HEK293 (cell line): ENCODE measurements at regions not wholly inside any gene's neighbourhood (a gene's known extent, or its start where the extent isn't known, plus 50 kb on each side); places are given as distances from the start of the nearest gene placed in this dataset.

ENCODE experiments used
- CTCF ChIA-PET: fragments of 350-600 bp; formaldehyde crosslinking; extraction: SDS; loops from one replicate; lab custom pipeline; 2021; ENCODE audit warnings: antibody characterized with exemption; lab: Yijun Ruan, JAX
- POLR2A ChIA-PET: fragments of 300-600 bp; formaldehyde crosslinking; extraction: SDS; loops from one replicate; lab custom pipeline; 2020; ENCODE audit warnings: antibody characterized with exemption, inconsistent platforms; lab: Yijun Ruan, JAX
- H3K27ac ChIP-seq: fragments of 200-500 bp; sonication (Bioruptor generic); 2 replicates; pipeline ENCODE4 v1.5.1; 2014; ENCODE audit warnings: low read depth, low read length, control low read depth, inconsistent platforms; ENCODE audit errors: extremely low read depth
- H3K36me3 ChIP-seq, 2 experiments: fragments of 200-500 bp in 1 of 2; sonication (Bioruptor generic) in 1 of 2; 1 replicate in 1 of 2; 2 replicates in 1 of 2; pipeline ENCODE4 v1.5.1; 2014 to 2017; ENCODE audit warnings: inconsistent platforms in 2 of 2, low read length in 2 of 2; ENCODE audit not compliant: control insufficient read depth in 2 of 2, insufficient read depth in 1 of 2
- H3K4me1 ChIP-seq: fragments of 200-500 bp; sonication (Bioruptor generic); 2 replicates; pipeline ENCODE4 v1.5.1; 2014; ENCODE audit warnings: mild to moderate bottlenecking, low read length, inconsistent platforms; ENCODE audit not compliant: control insufficient read depth, insufficient read depth
- H3K4me3 ChIP-seq: 2 replicates; pipeline ENCODE4 v1.5.1; 2011; ENCODE audit warnings: low read depth, mild to moderate bottlenecking, control low read depth, low read length, moderate library complexity
- H3K9me3 ChIP-seq: fragments of 200-500 bp; sonication (Bioruptor generic); 2 replicates; pipeline ENCODE4 v1.5.1; 2014; ENCODE audit warnings: low read depth, low read length, inconsistent platforms; ENCODE audit not compliant: control insufficient read depth, insufficient read depth
- EGR2 ChIP-seq: fragments of 450-650 bp; formaldehyde crosslinking; IDR thresholded peaks from 2 replicates; pipeline ENCODE4 v1.5.1; 2016; ENCODE audit warnings: low read depth, missing biosample characterization, missing genetic modification characterization
- GLIS1 ChIP-seq: fragments of 450-650 bp; formaldehyde crosslinking; IDR thresholded peaks from 2 replicates; pipeline ENCODE4 v1.5.1; 2016; ENCODE audit warnings: missing biosample characterization, missing genetic modification characterization
- KLF16 ChIP-seq: fragments of 450-650 bp; formaldehyde crosslinking; IDR thresholded peaks from 2 replicates; pipeline ENCODE4 v1.5.1; 2017; ENCODE audit warnings: missing biosample characterization, missing genetic modification characterization
- MYNN ChIP-seq: fragments of 450-650 bp; formaldehyde crosslinking; IDR thresholded peaks from 2 replicates; pipeline ENCODE4 v1.5.1; 2016; ENCODE audit warnings: missing biosample characterization, missing genetic modification characterization, borderline replicate concordance
- SETDB1 ChIP-seq: IDR thresholded peaks from one replicate; pipeline ENCODE4 v1.6.1; 2017; ENCODE audit warnings: mild to moderate bottlenecking, low read length, moderate library complexity, mixed read lengths; ENCODE audit not compliant: insufficient read length
- ZBTB21 ChIP-seq: fragments of 450-650 bp; formaldehyde crosslinking; IDR thresholded peaks from 2 replicates; pipeline ENCODE4 v1.5.1; 2017; ENCODE audit warnings: missing biosample characterization, missing genetic modification characterization
- ZFHX2 ChIP-seq: fragments of 450-650 bp; formaldehyde crosslinking; conservative IDR thresholded peaks from 2 replicates; pipeline ENCODE4 v1.5.1; 2016; ENCODE audit warnings: missing biosample characterization, missing genetic modification characterization
- ZFP69B ChIP-seq: fragments of 450-650 bp; formaldehyde crosslinking; IDR thresholded peaks from 2 replicates; pipeline ENCODE4 v1.5.1; 2016; ENCODE audit warnings: missing biosample characterization, missing genetic modification characterization
- ZNF174 ChIP-seq: fragments of 450-650 bp; formaldehyde crosslinking; IDR thresholded peaks from 2 replicates; pipeline ENCODE4 v1.5.0; 2017; ENCODE audit warnings: missing biosample characterization, mild to moderate bottlenecking, missing genetic modification characterization
- ZNF292 ChIP-seq: fragments of 450-650 bp; formaldehyde crosslinking; IDR thresholded peaks from 2 replicates; pipeline ENCODE4 v1.5.1; 2016; ENCODE audit warnings: low read depth, missing biosample characterization, missing genetic modification characterization, borderline replicate concordance
- ZNF433 ChIP-seq: fragments of 450-650 bp; formaldehyde crosslinking; IDR thresholded peaks from 2 replicates; pipeline ENCODE4 v1.5.1; 2016; ENCODE audit warnings: missing biosample characterization, missing genetic modification characterization, low read depth
- ZNF501 ChIP-seq: fragments of 450-650 bp; formaldehyde crosslinking; IDR thresholded peaks from 2 replicates; pipeline ENCODE4 v1.5.1; 2016; ENCODE audit warnings: missing biosample characterization, missing genetic modification characterization
- ZNF530 ChIP-seq: fragments of 450-650 bp; formaldehyde crosslinking; IDR thresholded peaks from 2 replicates; pipeline ENCODE4 v1.5.1; 2016; ENCODE audit warnings: low read depth, missing biosample characterization, missing genetic modification characterization
- ZNF558 ChIP-seq: fragments of 450-650 bp; formaldehyde crosslinking; IDR thresholded peaks from 2 replicates; pipeline ENCODE4 v1.5.1; 2016; ENCODE audit warnings: missing biosample characterization, missing genetic modification characterization
- ZNF596 ChIP-seq: fragments of 450-650 bp; IDR thresholded peaks from 2 replicates; pipeline ENCODE4 v1.5.0; 2018; ENCODE audit warnings: missing biosample characterization, mild to moderate bottlenecking, missing genetic modification characterization, moderate library complexity
- ZNF654 ChIP-seq: fragments of 450-650 bp; formaldehyde crosslinking; IDR thresholded peaks from 2 replicates; pipeline ENCODE4 v1.5.1; 2016; ENCODE audit warnings: low read depth, missing biosample characterization, missing genetic modification characterization
- ZNF707 ChIP-seq: fragments of 450-650 bp; formaldehyde crosslinking; IDR thresholded peaks from 2 replicates; pipeline ENCODE4 v1.5.1; 2016; ENCODE audit warnings: missing biosample characterization, missing genetic modification characterization
- ZNF792 ChIP-seq: fragments of 450-650 bp; formaldehyde crosslinking; IDR thresholded peaks from 2 replicates; pipeline ENCODE4 v1.5.1; 2016; ENCODE audit warnings: missing biosample characterization, missing genetic modification characterization
- ZNF843 ChIP-seq: fragments of 450-650 bp; formaldehyde crosslinking; IDR thresholded peaks from 2 replicates; pipeline ENCODE4 v1.5.1; 2016; ENCODE audit warnings: missing biosample characterization, missing genetic modification characterization
- TF ChIP-seq, protein P1 (sequence below): fragments of 450-650 bp; formaldehyde crosslinking; IDR thresholded peaks from 2 replicates; pipeline ENCODE4 v1.5.1; 2016; ENCODE audit warnings: missing biosample characterization, missing genetic modification characterization
- TF ChIP-seq, protein P2 (sequence below): fragments of 450-650 bp; formaldehyde crosslinking; IDR thresholded peaks from 2 replicates; pipeline ENCODE4 v1.5.1; 2016; ENCODE audit warnings: missing biosample characterization, missing genetic modification characterization
- TF ChIP-seq, protein P3 (sequence below): fragments of 450-650 bp; formaldehyde crosslinking; IDR thresholded peaks from 2 replicates; pipeline ENCODE4 v1.5.1; 2016; ENCODE audit warnings: missing biosample characterization, missing genetic modification characterization
- TF ChIP-seq, protein P4 (sequence below): fragments of 450-650 bp; formaldehyde crosslinking; IDR thresholded peaks from 2 replicates; pipeline ENCODE4 v1.5.1; 2016; ENCODE audit warnings: missing biosample characterization, missing genetic modification characterization
- TF ChIP-seq, protein P5 (sequence below): fragments of 450-650 bp; formaldehyde crosslinking; IDR thresholded peaks from 2 replicates; pipeline ENCODE4 v1.5.1; 2017; ENCODE audit warnings: missing biosample characterization, missing genetic modification characterization

DNA sequence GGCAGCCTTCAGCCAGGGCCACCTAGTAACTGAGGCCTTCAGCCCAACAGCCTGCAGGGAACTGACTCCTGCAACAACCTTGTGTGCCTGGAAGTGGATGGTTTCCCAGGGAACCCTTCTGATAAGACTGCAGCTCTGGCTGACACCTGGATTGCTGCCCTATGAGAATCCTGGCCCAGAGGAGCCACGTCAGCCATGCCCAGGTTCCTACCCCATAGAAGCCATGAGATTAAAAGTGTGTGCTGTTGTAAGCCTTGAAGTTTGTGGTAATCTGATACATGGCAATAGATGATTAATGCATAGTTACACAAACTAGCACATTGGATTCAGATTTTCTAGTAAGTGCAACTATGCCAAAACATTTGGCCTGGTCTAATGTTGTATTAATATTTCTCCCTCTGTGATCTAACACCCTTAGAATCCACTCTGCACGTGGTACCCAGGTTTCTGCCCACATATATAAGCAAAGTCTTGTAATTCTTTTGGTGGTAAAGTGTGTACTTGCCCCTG, 64.8 kb upstream of the BEGAIN start (continued):
- TF ChIP-seq SETDB1 = no peak
- TF ChIP-seq, protein P1, sequence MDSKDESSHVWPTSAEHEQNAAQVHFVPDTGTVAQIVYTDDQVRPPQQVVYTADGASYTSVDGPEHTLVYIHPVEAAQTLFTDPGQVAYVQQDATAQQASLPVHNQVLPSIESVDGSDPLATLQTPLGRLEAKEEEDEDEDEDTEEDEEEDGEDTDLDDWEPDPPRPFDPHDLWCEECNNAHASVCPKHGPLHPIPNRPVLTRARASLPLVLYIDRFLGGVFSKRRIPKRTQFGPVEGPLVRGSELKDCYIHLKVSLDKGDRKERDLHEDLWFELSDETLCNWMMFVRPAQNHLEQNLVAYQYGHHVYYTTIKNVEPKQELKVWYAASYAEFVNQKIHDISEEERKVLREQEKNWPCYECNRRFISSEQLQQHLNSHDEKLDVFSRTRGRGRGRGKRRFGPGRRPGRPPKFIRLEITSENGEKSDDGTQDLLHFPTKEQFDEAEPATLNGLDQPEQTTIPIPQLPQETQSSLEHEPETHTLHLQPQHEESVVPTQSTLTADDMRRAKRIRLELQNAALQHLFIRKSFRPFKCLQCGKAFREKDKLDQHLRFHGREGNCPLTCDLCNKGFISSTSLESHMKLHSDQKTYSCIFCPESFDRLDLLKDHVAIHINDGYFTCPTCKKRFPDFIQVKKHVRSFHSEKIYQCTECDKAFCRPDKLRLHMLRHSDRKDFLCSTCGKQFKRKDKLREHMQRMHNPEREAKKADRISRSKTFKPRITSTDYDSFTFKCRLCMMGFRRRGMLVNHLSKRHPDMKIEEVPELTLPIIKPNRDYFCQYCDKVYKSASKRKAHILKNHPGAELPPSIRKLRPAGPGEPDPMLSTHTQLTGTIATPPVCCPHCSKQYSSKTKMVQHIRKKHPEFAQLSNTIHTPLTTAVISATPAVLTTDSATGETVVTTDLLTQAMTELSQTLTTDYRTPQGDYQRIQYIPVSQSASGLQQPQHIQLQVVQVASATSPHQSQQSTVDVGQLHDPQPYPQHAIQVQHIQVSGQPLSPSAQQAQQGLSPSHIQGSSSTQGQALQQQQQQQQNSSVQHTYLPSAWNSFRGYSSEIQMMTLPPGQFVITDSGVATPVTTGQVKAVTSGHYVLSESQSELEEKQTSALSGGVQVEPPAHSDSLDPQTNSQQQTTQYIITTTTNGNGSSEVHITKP (tag by site-specific recombination) = no peak

DNA sequence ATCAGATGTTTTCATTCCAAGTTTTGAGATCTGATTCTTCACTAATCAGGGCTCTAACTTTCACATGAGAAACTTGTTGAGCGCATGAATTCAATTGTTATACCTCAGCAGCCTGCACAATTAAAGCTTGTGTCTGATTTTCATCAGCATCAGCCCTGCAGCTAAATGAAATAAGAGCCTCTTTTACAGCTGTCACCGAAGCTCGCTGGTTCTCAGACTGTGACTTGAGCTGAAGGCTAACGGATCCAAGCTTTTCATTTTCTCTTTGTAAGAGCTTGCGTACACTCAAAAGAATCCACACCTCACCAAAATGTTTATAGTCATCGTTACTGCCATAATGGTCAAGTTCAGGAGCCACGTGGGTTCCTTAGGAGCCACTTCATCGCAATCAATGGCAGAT, 65.5 kb upstream of the BEGAIN start:
- no peaks in the 10 kb centered on the region for H3K36me3 ChIP-seq
- no peaks in the 10 kb centered on the region for H3K9me3 ChIP-seq
- no peak overlapping the region for H3K4me3 ChIP-seq
- no peak for TF ChIP-seq ZNF501 (tag by site-specific recombination)
- TF ChIP-seq, protein P2, sequence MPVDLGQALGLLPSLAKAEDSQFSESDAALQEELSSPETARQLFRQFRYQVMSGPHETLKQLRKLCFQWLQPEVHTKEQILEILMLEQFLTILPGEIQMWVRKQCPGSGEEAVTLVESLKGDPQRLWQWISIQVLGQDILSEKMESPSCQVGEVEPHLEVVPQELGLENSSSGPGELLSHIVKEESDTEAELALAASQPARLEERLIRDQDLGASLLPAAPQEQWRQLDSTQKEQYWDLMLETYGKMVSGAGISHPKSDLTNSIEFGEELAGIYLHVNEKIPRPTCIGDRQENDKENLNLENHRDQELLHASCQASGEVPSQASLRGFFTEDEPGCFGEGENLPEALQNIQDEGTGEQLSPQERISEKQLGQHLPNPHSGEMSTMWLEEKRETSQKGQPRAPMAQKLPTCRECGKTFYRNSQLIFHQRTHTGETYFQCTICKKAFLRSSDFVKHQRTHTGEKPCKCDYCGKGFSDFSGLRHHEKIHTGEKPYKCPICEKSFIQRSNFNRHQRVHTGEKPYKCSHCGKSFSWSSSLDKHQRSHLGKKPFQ (tag by site-specific recombination) = no peak
- no peak for TF ChIP-seq ZNF174 (tag by site-specific recombination)
- no peak for TF ChIP-seq MYNN
- TF ChIP-seq ZFP69B = no peak
- no peak for TF ChIP-seq ZBTB21 (tag by site-specific recombination)
- TF ChIP-seq, protein P3, sequence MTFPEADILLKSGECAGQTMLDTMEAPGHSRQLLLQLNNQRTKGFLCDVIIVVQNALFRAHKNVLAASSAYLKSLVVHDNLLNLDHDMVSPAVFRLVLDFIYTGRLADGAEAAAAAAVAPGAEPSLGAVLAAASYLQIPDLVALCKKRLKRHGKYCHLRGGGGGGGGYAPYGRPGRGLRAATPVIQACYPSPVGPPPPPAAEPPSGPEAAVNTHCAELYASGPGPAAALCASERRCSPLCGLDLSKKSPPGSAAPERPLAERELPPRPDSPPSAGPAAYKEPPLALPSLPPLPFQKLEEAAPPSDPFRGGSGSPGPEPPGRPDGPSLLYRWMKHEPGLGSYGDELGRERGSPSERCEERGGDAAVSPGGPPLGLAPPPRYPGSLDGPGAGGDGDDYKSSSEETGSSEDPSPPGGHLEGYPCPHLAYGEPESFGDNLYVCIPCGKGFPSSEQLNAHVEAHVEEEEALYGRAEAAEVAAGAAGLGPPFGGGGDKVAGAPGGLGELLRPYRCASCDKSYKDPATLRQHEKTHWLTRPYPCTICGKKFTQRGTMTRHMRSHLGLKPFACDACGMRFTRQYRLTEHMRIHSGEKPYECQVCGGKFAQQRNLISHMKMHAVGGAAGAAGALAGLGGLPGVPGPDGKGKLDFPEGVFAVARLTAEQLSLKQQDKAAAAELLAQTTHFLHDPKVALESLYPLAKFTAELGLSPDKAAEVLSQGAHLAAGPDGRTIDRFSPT (tag by site-specific recombination) = no peak
- no peak for TF ChIP-seq ZNF792 (tag by site-specific recombination)
- no peak for TF ChIP-seq ZNF707 (tag by site-specific recombination)
- TF ChIP-seq ZNF843 = no peak
- TF ChIP-seq GLIS1 (tag by site-specific recombination) = no peak
- TF ChIP-seq ZNF596 (tag by site-specific recombination) = no peak
- TF ChIP-seq, all 188 proteins: peak for 0
- Histone ChIP-seq H3K4me1 (no peaks in the 10 kb centered on the region), H3K27ac (no peak overlapping the region)
- POLR2A ChIA-PET = no interaction called here
- CTCF ChIA-PET = interaction anchor here (0.6 to 4.3 kb wide), 18 partner anchors 10 to 384 kb away, joined by 3 to 52 read pairs (median 4); no protein-coding TSS in a partner anchor

DNA sequence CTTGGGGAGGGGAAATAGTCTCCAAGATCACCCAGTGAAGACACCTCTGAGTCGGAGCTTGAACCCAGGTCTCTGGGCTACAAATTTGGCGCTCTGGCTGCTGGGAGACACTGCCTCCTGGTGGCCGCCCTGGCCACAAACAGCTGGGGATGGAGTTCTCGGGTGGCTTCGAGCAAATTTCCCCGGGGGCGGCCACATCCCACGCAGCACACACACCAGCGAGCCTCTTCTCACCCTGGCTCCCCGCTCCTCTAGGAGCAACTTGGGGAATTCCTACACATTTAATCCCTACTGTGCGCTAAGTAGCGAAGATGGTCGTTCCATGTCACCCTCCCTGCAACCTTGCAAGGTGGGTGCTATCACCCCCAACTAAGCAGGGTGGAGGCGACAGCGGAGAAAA, 66.2 kb upstream of the BEGAIN start:
- ChIA-PET CTCF (interaction anchor here (0.5 to 4.3 kb wide), 23 partner anchors 8 to 896 kb away, joined by 3 to 52 read pairs (median 4); no protein-coding TSS in a partner anchor), POLR2A (no interaction called here)
- no peak overlapping the region for H3K27ac ChIP-seq
- no peak overlapping the region for H3K4me3 ChIP-seq
- TF ChIP-seq ZNF530 (no peak), ZNF558 (tag by site-specific recombination) (no peak), KLF16 (tag by site-specific recombination) (no peak), ZNF292 (tag by site-specific recombination) (no peak), ZFHX2 (tag by site-specific recombination) (peak; percentile 86), ZNF433 (tag by site-specific recombination) (no peak), ZNF654 (tag by site-specific recombination) (peak; percentile 9; the same call in 1 of the 2 replicates), EGR2 (tag by site-specific recombination) (peak; percentile 54; the same call in 1 of the 2 replicates)
- TF ChIP-seq, protein P4, sequence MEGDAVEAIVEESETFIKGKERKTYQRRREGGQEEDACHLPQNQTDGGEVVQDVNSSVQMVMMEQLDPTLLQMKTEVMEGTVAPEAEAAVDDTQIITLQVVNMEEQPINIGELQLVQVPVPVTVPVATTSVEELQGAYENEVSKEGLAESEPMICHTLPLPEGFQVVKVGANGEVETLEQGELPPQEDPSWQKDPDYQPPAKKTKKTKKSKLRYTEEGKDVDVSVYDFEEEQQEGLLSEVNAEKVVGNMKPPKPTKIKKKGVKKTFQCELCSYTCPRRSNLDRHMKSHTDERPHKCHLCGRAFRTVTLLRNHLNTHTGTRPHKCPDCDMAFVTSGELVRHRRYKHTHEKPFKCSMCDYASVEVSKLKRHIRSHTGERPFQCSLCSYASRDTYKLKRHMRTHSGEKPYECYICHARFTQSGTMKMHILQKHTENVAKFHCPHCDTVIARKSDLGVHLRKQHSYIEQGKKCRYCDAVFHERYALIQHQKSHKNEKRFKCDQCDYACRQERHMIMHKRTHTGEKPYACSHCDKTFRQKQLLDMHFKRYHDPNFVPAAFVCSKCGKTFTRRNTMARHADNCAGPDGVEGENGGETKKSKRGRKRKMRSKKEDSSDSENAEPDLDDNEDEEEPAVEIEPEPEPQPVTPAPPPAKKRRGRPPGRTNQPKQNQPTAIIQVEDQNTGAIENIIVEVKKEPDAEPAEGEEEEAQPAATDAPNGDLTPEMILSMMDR (tag by site-specific recombination) = peak; percentile 33; the same call in 1 of the 2 replicates
- TF ChIP-seq, protein P5, sequence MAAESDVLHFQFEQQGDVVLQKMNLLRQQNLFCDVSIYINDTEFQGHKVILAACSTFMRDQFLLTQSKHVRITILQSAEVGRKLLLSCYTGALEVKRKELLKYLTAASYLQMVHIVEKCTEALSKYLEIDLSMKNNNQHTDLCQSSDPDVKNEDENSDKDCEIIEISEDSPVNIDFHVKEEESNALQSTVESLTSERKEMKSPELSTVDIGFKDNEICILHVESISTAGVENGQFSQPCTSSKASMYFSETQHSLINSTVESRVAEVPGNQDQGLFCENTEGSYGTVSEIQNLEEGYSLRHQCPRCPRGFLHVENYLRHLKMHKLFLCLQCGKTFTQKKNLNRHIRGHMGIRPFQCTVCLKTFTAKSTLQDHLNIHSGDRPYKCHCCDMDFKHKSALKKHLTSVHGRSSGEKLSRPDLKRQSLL = no peak
- H3K36me3 ChIP-seq = no peaks in the 10 kb centered on the region
- H3K9me3 ChIP-seq = no peaks in the 10 kb centered on the region
- no peaks in the 10 kb centered on the region for H3K4me1 ChIP-seq
